H1 (cell line): ENCODE measurements at regions not wholly inside any gene's neighbourhood (a gene's known extent, or its start where the extent isn't known, plus 50 kb on each side); places are given as distances from the start of the nearest gene placed in this dataset.

ENCODE experiments used
- CTCF ChIA-PET: fragments of 300-600 bp; sonication (Branson Sonifier 250); formaldehyde crosslinking; loops from one replicate; lab custom pipeline; 2021; ENCODE audit not compliant: partially characterized antibody; lab: Charles Lee
- POLR2A ChIA-PET: fragments of 300-600 bp; sonication (Branson Sonifier 250); formaldehyde crosslinking; loops from one replicate; lab custom pipeline; 2021; ENCODE audit warnings: inconsistent platforms; ENCODE audit not compliant: partially characterized antibody; lab: Charles Lee
- DNase-seq, 2 experiments: peaks; one replicate each; pipeline versions ENCODE4 v3.0.0 to v3.0.0-alpha.2; 2010 to 2022; ENCODE audit warnings: low spot score in 2 of 2, low read depth in 1 of 2, mixed read lengths in 1 of 2
- FAIRE-seq: peaks from 2 replicates; lab custom pipeline; 2011; peaks lifted over from hg19 to GRCh38; lab: Jason Lieb, UNC
- H2AFZ ChIP-seq: 2 replicates; pipeline ENCODE4 v1.8.1; 2012; ENCODE audit warnings: low read length, inconsistent platforms
- H2AK5ac ChIP-seq: 2 replicates; pipeline ENCODE4 v1.6.1; 2013; ENCODE audit warnings: low read depth, low read length
- H2BK120ac ChIP-seq: replicated peaks from 2 replicates; pipeline ENCODE3; 2013; ENCODE audit warnings: low read depth, low read length, inconsistent platforms
- H2BK12ac ChIP-seq: 2 replicates; pipeline ENCODE4 v1.6.1; 2013; ENCODE audit warnings: low read depth, low read length
- H2BK15ac ChIP-seq: 2 replicates; pipeline ENCODE4 v1.6.1; 2013; ENCODE audit warnings: low read length
- H2BK20ac ChIP-seq: 2 replicates; pipeline ENCODE4 v1.6.1; 2013; ENCODE audit warnings: low read length
- H2BK5ac ChIP-seq: 2 replicates; pipeline ENCODE4 v1.6.1; 2013; ENCODE audit warnings: low read depth, low read length
- H3K14ac ChIP-seq: 2 replicates; pipeline ENCODE4 v1.6.1; 2013; ENCODE audit warnings: inconsistent platforms; ENCODE audit not compliant: insufficient read length
- H3K18ac ChIP-seq: 2 replicates; pipeline ENCODE4 v1.6.1; 2013; ENCODE audit warnings: low read length; ENCODE audit errors: extremely low read depth
- H3K23ac ChIP-seq: 2 replicates; pipeline ENCODE4 v1.6.1; 2013; ENCODE audit warnings: inconsistent platforms; ENCODE audit not compliant: insufficient read length
- H3K23me2 ChIP-seq: 2 replicates; pipeline ENCODE4 v1.6.1; 2013; ENCODE audit warnings: low read depth, low read length
- H3K27ac ChIP-seq: 2 replicates; pipeline ENCODE4 v1.6.1; 2011; ENCODE audit warnings: low read depth, low read length, inconsistent platforms
- H3K27me3 ChIP-seq, 4 experiments: replicated peaks in 1 of 4; 1 replicate in 1 of 4; 2 replicates in 3 of 4; pipeline versions ENCODE4 v1.6.1 to v1.8.1; 2011 to 2013; ENCODE audit warnings: low read length in 3 of 4, mild to moderate bottlenecking in 3 of 4, inconsistent platforms in 2 of 4, mixed read lengths in 2 of 4, moderate library complexity in 1 of 4; ENCODE audit not compliant: control insufficient read depth in 3 of 4, insufficient read depth in 3 of 4; ENCODE audit errors: extremely low read depth in 1 of 4
- H3K36me3 ChIP-seq, 4 experiments: 2 replicates each; pipeline versions ENCODE4 v1.6.1 to v1.8.1; 2011 to 2013; ENCODE audit warnings: mild to moderate bottlenecking in 4 of 4, low read length in 3 of 4, moderate library complexity in 2 of 4, control low read depth in 1 of 4, inconsistent platforms in 1 of 4; ENCODE audit not compliant: insufficient read depth in 4 of 4, control insufficient read depth in 2 of 4
- H3K4ac ChIP-seq: replicated peaks from 2 replicates; pipeline ENCODE3; 2013; ENCODE audit warnings: low read length, low read depth, mixed read lengths, inconsistent platforms; ENCODE audit not compliant: insufficient read length
- H3K4me1 ChIP-seq, 4 experiments: replicated peaks in 1 of 4; 1 replicate in 1 of 4; 2 replicates in 3 of 4; pipeline versions ENCODE4 v1.6.1 to v1.8.1; 2011 to 2013; ENCODE audit warnings: low read length in 3 of 4, inconsistent platforms in 2 of 4, mixed read lengths in 1 of 4; ENCODE audit not compliant: insufficient read depth in 4 of 4, control insufficient read depth in 3 of 4
- H3K4me2 ChIP-seq, 2 experiments: 2 replicates each; pipeline versions ENCODE4 v1.6.1 to v1.8.1; 2011 to 2013; ENCODE audit warnings: low read depth in 2 of 2, low read length in 2 of 2, control low read depth in 1 of 2, inconsistent platforms in 1 of 2, mild to moderate bottlenecking in 1 of 2; ENCODE audit not compliant: insufficient read depth in 1 of 2
- H3K4me3 ChIP-seq, 4 experiments: fragments of 200-600, 300-600 bp in 1 of 4; sonication (generic), shearing (Covaris generic), sonication (Bioruptor Twin) in 1 of 4; 2 replicates each; pipeline versions ENCODE4 v1.5.1 to v1.8.1; 2011 to 2016; ENCODE audit warnings: low read length in 4 of 4, low read depth in 3 of 4, control low read depth in 2 of 4, inconsistent platforms in 2 of 4, mild to moderate bottlenecking in 2 of 4, mixed read lengths in 1 of 4, moderate library complexity in 1 of 4; ENCODE audit not compliant: insufficient read depth in 2 of 4; ENCODE audit errors: extremely low read depth in 1 of 4
- H3K56ac ChIP-seq: replicated peaks from 2 replicates; pipeline ENCODE3; 2013; ENCODE audit warnings: low read depth, mild to moderate bottlenecking, mixed read lengths, low read length, inconsistent platforms; ENCODE audit not compliant: insufficient read length
- H3K79me1 ChIP-seq: 2 replicates; pipeline ENCODE4 v1.6.1; 2013; ENCODE audit warnings: low read depth, low read length, control low read depth
- H3K79me2 ChIP-seq, 2 experiments: 2 replicates each; pipeline versions ENCODE4 v1.6.1 to v1.8.1; 2012 to 2013; ENCODE audit warnings: low read length in 2 of 2, mild to moderate bottlenecking in 2 of 2, inconsistent platforms in 1 of 2; ENCODE audit not compliant: insufficient read depth in 2 of 2, control insufficient read depth in 1 of 2
- H3K9ac ChIP-seq, 4 experiments: replicated peaks in 1 of 4; 1 replicate in 1 of 4; 2 replicates in 3 of 4; pipeline versions ENCODE4 v1.6.1 to v1.8.1; 2011 to 2013; ENCODE audit warnings: low read depth in 3 of 4, low read length in 3 of 4, control low read depth in 2 of 4, mild to moderate bottlenecking in 2 of 4, moderate library complexity in 2 of 4, inconsistent platforms in 1 of 4; ENCODE audit errors: extremely low read depth in 1 of 4
- H3K9me3 ChIP-seq, 2 experiments: 2 replicates each; pipeline versions ENCODE4 v1.6.1 to v1.8.1; 2012 to 2013; ENCODE audit warnings: mild to moderate bottlenecking in 2 of 2, moderate library complexity in 2 of 2, control low read depth in 1 of 2, inconsistent platforms in 1 of 2, low read depth in 1 of 2, low read length in 1 of 2, mixed read lengths in 1 of 2; ENCODE audit not compliant: insufficient read depth in 2 of 2
- H4K20me1 ChIP-seq, 2 experiments: replicated peaks in 1 of 2; 2 replicates each; pipeline versions ENCODE3 to v1.8.1; 2011 to 2013; ENCODE audit warnings: inconsistent platforms in 2 of 2, low read length in 2 of 2, mild to moderate bottlenecking in 1 of 2; ENCODE audit not compliant: insufficient read depth in 2 of 2, control insufficient read depth in 1 of 2
- H4K5ac ChIP-seq: 2 replicates; pipeline ENCODE4 v1.6.1; 2013; ENCODE audit warnings: low read length, low read depth, mixed read lengths, inconsistent platforms; ENCODE audit not compliant: insufficient read length
- H4K8ac ChIP-seq: 2 replicates; pipeline ENCODE4 v1.8.0; 2013; ENCODE audit warnings: mild to moderate bottlenecking, moderate library complexity, low read length, inconsistent platforms; ENCODE audit not compliant: insufficient read depth; ENCODE audit errors: extremely low read depth
- H4K91ac ChIP-seq: replicated peaks from 2 replicates; pipeline ENCODE3; 2013; ENCODE audit warnings: low read length, mixed read lengths, inconsistent platforms; ENCODE audit not compliant: insufficient read length
- ASH2L ChIP-seq: fragments of 200-600, 300-600 bp; sonication (generic); IDR thresholded peaks from one replicate; pipeline ENCODE4 v1.7.1; 2017; ENCODE audit warnings: low read length
- CEBPB ChIP-seq: IDR thresholded peaks from 2 replicates; pipeline ENCODE4 v1.6.1; 2012; ENCODE audit warnings: low read depth, low read length
- KDM1A ChIP-seq: fragments of 200-600, 300-600 bp; sonication (generic); IDR thresholded peaks from 2 replicates; pipeline ENCODE4 v1.7.1; 2016; ENCODE audit warnings: mild to moderate bottlenecking, low read length, borderline replicate concordance
- SAP30 ChIP-seq: fragments of 300-600 bp; sonication (generic); IDR thresholded peaks from 2 replicates; pipeline ENCODE4 v1.7.1; 2012; ENCODE audit warnings: low read length, moderate library complexity, mild to moderate bottlenecking, inconsistent platforms; ENCODE audit not compliant: insufficient read depth, insufficient replicate concordance
- SIRT6 ChIP-seq: IDR thresholded peaks from one replicate; pipeline ENCODE4 v1.7.1; 2012; ENCODE audit warnings: low read length, inconsistent platforms
- WGBS, 2 experiments: shearing (Covaris generic) in 1 of 2; methylation state at CpG; one replicate each; pipeline versions ENCODE4 v1.1.6 to v1.1.7; 2013 to 2015; ENCODE audit warnings: low lambda C conversion rate in 2 of 2, mixed read lengths in 2 of 2, inconsistent platforms in 1 of 2, low coverage in 1 of 2, missing lambda C conversion rate in 1 of 2; ENCODE audit not compliant: insufficient replicate concordance in 2 of 2, insufficient coverage in 1 of 2, insufficient read length in 1 of 2; ENCODE audit errors: extremely low coverage in 1 of 2, missing lambda C conversion rate in 1 of 2; 5-methylcytosine and 5-hydroxymethylcytosine counted together
- TF ChIP-seq, protein P1 (sequence below): IDR thresholded peaks from 2 replicates; pipeline ENCODE4 v1.6.1; 2011; ENCODE audit warnings: low read depth, mild to moderate bottlenecking, low read length; ENCODE audit not compliant: insufficient read depth

DNA sequence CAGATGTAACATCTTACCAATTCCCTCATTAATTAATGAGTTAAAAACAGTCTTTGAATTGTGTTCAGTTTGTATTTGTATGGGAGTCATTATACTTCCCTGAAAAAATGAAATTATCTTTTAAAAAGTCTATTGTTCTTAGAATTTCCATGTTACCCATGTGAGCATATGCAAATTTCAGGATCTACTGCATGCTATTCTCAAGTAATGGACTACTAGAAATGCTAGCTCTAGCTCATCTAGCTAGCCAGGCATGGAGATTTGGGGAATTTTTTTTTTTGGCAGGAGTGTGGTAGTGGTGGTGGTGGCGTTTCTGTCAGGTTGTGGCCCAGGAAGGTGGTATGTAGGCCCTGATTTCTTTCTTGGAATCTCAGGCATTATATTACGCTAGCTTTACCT lies 218.4 kb downstream of the AEBP2 start:
- H3K9ac ChIP-seq = no peak overlapping the region
- no peak overlapping the region for H4K8ac ChIP-seq
- H3K4me3 ChIP-seq = no peak overlapping the region
- no peak overlapping the region for H3K27ac ChIP-seq
- no peaks in the 10 kb centered on the region for H3K23me2 ChIP-seq
- H3K4me2 ChIP-seq = no peak overlapping the region
- no peaks in the 10 kb centered on the region for H3K36me3 ChIP-seq
- H3K9me3 ChIP-seq = 0 out of 4 replicates have a peak, but pooled peaks cover 0 to 3% of the 10 kb centered on the region in 2 experiments
- no peak for DNase-seq
- H2BK120ac ChIP-seq = no peak overlapping the region
- H3K4ac ChIP-seq = no peak overlapping the region
- no peak overlapping the region for H4K5ac ChIP-seq
- no peak overlapping the region for H2AK5ac ChIP-seq
- H2BK20ac ChIP-seq = no peak overlapping the region
- POLR2A ChIA-PET = no interaction called here
- H3K56ac ChIP-seq = no peak overlapping the region
- no peak overlapping the region for H3K14ac ChIP-seq
- no peak overlapping the region for H3K23ac ChIP-seq
- CTCF ChIA-PET = interaction anchor here (0.6 to 1.2 kb wide), 3 partner anchors 14 to 904 kb away, joined by 3 read pairs; no protein-coding TSS in a partner anchor
- no peak overlapping the region for H3K18ac ChIP-seq
- H3K79me2 ChIP-seq = no peaks in the 10 kb centered on the region
- no peak overlapping the region for H2AFZ ChIP-seq
- no peak overlapping the region for H2BK5ac ChIP-seq
- FAIRE-seq = no peak
- 77% methylated on average over 2 of the region's 2 CpGs; no CpG with 5 or more reads in 1 of the 2 experiments for WGBS, 2 experiments
- H2BK15ac ChIP-seq = no peak overlapping the region
- H4K91ac ChIP-seq = no peak overlapping the region
- no peak overlapping the region for H2BK12ac ChIP-seq
- TF ChIP-seq CEBPB (no peak), SIRT6 (no peak), ASH2L (no peak), SAP30 (no peak), KDM1A (no peak)
- TF ChIP-seq, protein P1, sequence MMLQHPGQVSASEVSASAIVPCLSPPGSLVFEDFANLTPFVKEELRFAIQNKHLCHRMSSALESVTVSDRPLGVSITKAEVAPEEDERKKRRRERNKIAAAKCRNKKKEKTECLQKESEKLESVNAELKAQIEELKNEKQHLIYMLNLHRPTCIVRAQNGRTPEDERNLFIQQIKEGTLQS = no peak
- no peaks in the 10 kb centered on the region for H3K27me3 ChIP-seq
- peaks cover 0 to 3% (median 0%) of the 10 kb centered on the region in 4 experiments; a peak in 1 of 7 replicates for H3K4me1 ChIP-seq
- H3K79me1 ChIP-seq = no peaks in the 10 kb centered on the region
- H4K20me1 ChIP-seq = no peaks in the 10 kb centered on the region
